HFFc6 (cell line): ENCODE measurements at regions not wholly inside any gene's neighbourhood (a gene's known extent, or its start where the extent isn't known, plus 50 kb on each side); places are given as distances from the start of the nearest gene placed in this dataset.

Experiments
- DNase-seq: peaks from one replicate; pipeline ENCODE4 v3.0.0-alpha.2; 2018
- H3K27ac Mint-ChIP-seq: 2 replicates; pipeline ENCODE4 v1.8.0; 2020; ENCODE audit warnings: mild to moderate bottlenecking, mixed read lengths
- H3K27me3 Mint-ChIP-seq: 2 replicates; pipeline ENCODE4 v1.8.0; 2021; ENCODE audit warnings: mild to moderate bottlenecking, moderate library complexity, mixed read lengths; ENCODE audit not compliant: insufficient read depth
- H3K36me3 Mint-ChIP-seq: 2 replicates; pipeline ENCODE4 v1.8.0; 2021; ENCODE audit warnings: low read depth, mixed read lengths
- H3K4me1 Mint-ChIP-seq: 2 replicates; pipeline ENCODE4 v1.8.0; 2020; ENCODE audit warnings: low read depth, mixed read lengths
- H3K4me3 Mint-ChIP-seq: 2 replicates; pipeline ENCODE4 v1.8.0; 2020; ENCODE audit warnings: mild to moderate bottlenecking, moderate library complexity, mixed read lengths
- H3K9me3 Mint-ChIP-seq: 2 replicates; pipeline ENCODE4 v1.8.0; 2020; ENCODE audit warnings: mild to moderate bottlenecking, mixed read lengths
- CTCF ChIP-seq: fragments of 200-600 bp; sonication (generic); IDR thresholded peaks from 2 replicates; pipeline ENCODE4 v1.5.0; 2021; ENCODE audit warnings: antibody characterized with exemption, mild to moderate bottlenecking

- H3K27ac Mint-ChIP-seq: no peak overlapping the region
- H3K4me1 Mint-ChIP-seq: no peaks in the 10 kb centered on the region
- no peak for DNase-seq
- no peaks in the 10 kb centered on the region for H3K27me3 Mint-ChIP-seq
- TF ChIP-seq CTCF: no peak
- H3K36me3 Mint-ChIP-seq: no peaks in the 10 kb centered on the region
- H3K4me3 Mint-ChIP-seq: no peak overlapping the region
- H3K9me3 Mint-ChIP-seq: peaks cover 72% of the 10 kb centered on the region
Measured at GRCh38 chr2:82256288-82256687, 1951.7 kb upstream of the LRRTM1 start.

GRCh38 chr2:82254728-82255127, 1950.2 kb upstream of the LRRTM1 start:
- Mint-ChIP-seq H3K4me1 (no peaks in the 10 kb centered on the region), H3K9me3 (peaks cover 59% of the 10 kb centered on the region), H3K27ac (no peak overlapping the region), H3K36me3 (no peaks in the 10 kb centered on the region), H3K4me3 (no peak overlapping the region), H3K27me3 (no peaks in the 10 kb centered on the region)
- no peak for TF ChIP-seq CTCF
- DNase-seq: no peak

GRCh38 chr2:82246220-82246775, 1941.7 kb upstream of the LRRTM1 start:
- Mint-ChIP-seq H3K27ac (no peak overlapping the region), H3K36me3 (no peaks in the 10 kb centered on the region; the same call in 1 of the 2 replicates), H3K27me3 (peaks cover 1% of the 10 kb centered on the region; the same call in 1 of the 2 replicates), H3K4me1 (no peaks in the 10 kb centered on the region), H3K4me3 (no peak overlapping the region), H3K9me3 (peaks cover 32% of the 10 kb centered on the region)
- TF ChIP-seq CTCF: no peak
- DNase-seq: no peak

GRCh38 chr2:82239176-82239575, 1934.6 kb upstream of the LRRTM1 start:
- DNase-seq: no peak
- Mint-ChIP-seq H3K9me3 (peaks cover 27% of the 10 kb centered on the region), H3K36me3 (no peaks in the 10 kb centered on the region; the same call in 1 of the 2 replicates), H3K27me3 (peaks cover 1% of the 10 kb centered on the region; the same call in 1 of the 2 replicates), H3K4me1 (no peaks in the 10 kb centered on the region), H3K4me3 (no peak overlapping the region), H3K27ac (no peak overlapping the region)
- TF ChIP-seq CTCF: no peak

- Mint-ChIP-seq H3K4me3 (no peak overlapping the region), H3K9me3 (peaks cover 19% of the 10 kb centered on the region), H3K4me1 (no peaks in the 10 kb centered on the region), H3K27me3 (peaks cover 1% of the 10 kb centered on the region; the same call in 1 of the 2 replicates), H3K27ac (no peak overlapping the region), H3K36me3 (no peaks in the 10 kb centered on the region; the same call in 1 of the 2 replicates)
- no peak for DNase-seq
- no peak for TF ChIP-seq CTCF
Measured at GRCh38 chr2:82237994-82238662, 1933.6 kb upstream of the LRRTM1 start.
